K562 (cell line): ENCODE measurements at regions not wholly inside any gene's neighbourhood (a gene's known extent, or its start where the extent isn't known, plus 50 kb on each side); places are given as distances from the start of the nearest gene placed in this dataset.

ENCODE experiments used
- ARID2 ChIP-seq: fragments of 450-650 bp; IDR thresholded peaks from 2 replicates; pipeline ENCODE4 v1.6.1; 2017; ENCODE audit warnings: antibody characterized with exemption, mild to moderate bottlenecking
- BRD4 ChIP-seq: fragments of 200-600 bp; sonication (generic); IDR thresholded peaks from 2 replicates; pipeline ENCODE4 v1.6.1; 2017; ENCODE audit warnings: inconsistent platforms
- CBX1 ChIP-seq: sonication (generic); IDR thresholded peaks from 2 replicates; pipeline ENCODE4 v1.6.1; 2016; ENCODE audit warnings: antibody characterized with exemption, low read depth, mild to moderate bottlenecking
- CBX5 ChIP-seq: IDR thresholded peaks from 2 replicates; pipeline ENCODE4 v1.6.1; 2014; ENCODE audit warnings: low read depth, borderline replicate concordance
- MBD2 ChIP-seq: sonication (generic); IDR thresholded peaks from 2 replicates; pipeline ENCODE4 v1.6.1; 2016; ENCODE audit warnings: low read depth, borderline replicate concordance
- NBN ChIP-seq: fragments of 450-650 bp; IDR thresholded peaks from 2 replicates; pipeline ENCODE4 v1.6.1; 2016; ENCODE audit warnings: low read depth, mild to moderate bottlenecking
- NFIC ChIP-seq: fragments of 450-650 bp; IDR thresholded peaks from 2 replicates; pipeline ENCODE4 v1.6.1; 2017; ENCODE audit warnings: mild to moderate bottlenecking, inconsistent platforms
- POLR2B ChIP-seq: fragments of 450-650 bp; IDR thresholded peaks from 2 replicates; pipeline ENCODE4 v1.6.1; 2018; ENCODE audit warnings: low read depth; ENCODE audit not compliant: partially characterized antibody
- PTBP1 ChIP-seq: fragments of 200-400 bp; formaldehyde crosslinking; IDR thresholded peaks from 2 replicates; pipeline ENCODE4 v1.6.1; 2017; ENCODE audit warnings: low read depth, low read length
- RFX7 ChIP-seq: fragments of 250-450 bp; sonication (Bioruptor Pico); IDR thresholded peaks from 2 replicates; pipeline ENCODE4 v1.5.1; 2021; ENCODE audit warnings: mild to moderate bottlenecking
- RNF2 ChIP-seq: sonication (generic); IDR thresholded peaks from 2 replicates; pipeline ENCODE4 v1.6.1; 2016
- THRAP3 ChIP-seq: fragments of 450-650 bp; IDR thresholded peaks from 2 replicates; pipeline ENCODE4 v1.6.1; 2016; ENCODE audit warnings: mild to moderate bottlenecking, inconsistent platforms, borderline replicate concordance
- TRIM24 ChIP-seq, 2 experiments: fragments of 450-650 bp; IDR thresholded peaks; 2 replicates each; pipeline ENCODE4 v1.6.1; 2016
- ZNF561 ChIP-seq: fragments of 450-650 bp; formaldehyde crosslinking; conservative IDR thresholded peaks from 2 replicates; pipeline ENCODE4 v1.4.0; 2020; ENCODE audit warnings: mild to moderate bottlenecking, moderate library complexity
- ZNF79 ChIP-seq: fragments of 250-450 bp; sonication (Bioruptor Pico); IDR thresholded peaks from 2 replicates; pipeline ENCODE4 v1.4.0; 2020; ENCODE audit warnings: low read depth, mild to moderate bottlenecking, moderate library complexity
- TF ChIP-seq, protein P1 (sequence below): fragments of 250-450 bp; sonication (Bioruptor Pico); IDR thresholded peaks from 2 replicates; pipeline ENCODE4 v1.8.0; 2021; ENCODE audit warnings: moderate library complexity, mild to moderate bottlenecking, inconsistent platforms
- TF ChIP-seq, protein P2 (sequence below), 2 experiments: fragments of 450-650 bp; IDR thresholded peaks; 2 replicates each; pipeline ENCODE4 v1.6.1; 2018; ENCODE audit warnings: mild to moderate bottlenecking in 2 of 2, low read depth in 1 of 2; ENCODE audit not compliant: partially characterized antibody in 2 of 2
- TF ChIP-seq, protein P3 (sequence below): fragments of 450-650 bp; IDR thresholded peaks from 2 replicates; pipeline ENCODE4 v1.6.1; 2018; ENCODE audit not compliant: partially characterized antibody
- TF ChIP-seq, protein P4 (sequence below), 2 experiments: fragments of 450-650 bp; conservative IDR thresholded peaks; 2 replicates each; pipeline ENCODE4 v1.6.1; 2017; ENCODE audit warnings: mild to moderate bottlenecking in 2 of 2, moderate library complexity in 2 of 2

DNA sequence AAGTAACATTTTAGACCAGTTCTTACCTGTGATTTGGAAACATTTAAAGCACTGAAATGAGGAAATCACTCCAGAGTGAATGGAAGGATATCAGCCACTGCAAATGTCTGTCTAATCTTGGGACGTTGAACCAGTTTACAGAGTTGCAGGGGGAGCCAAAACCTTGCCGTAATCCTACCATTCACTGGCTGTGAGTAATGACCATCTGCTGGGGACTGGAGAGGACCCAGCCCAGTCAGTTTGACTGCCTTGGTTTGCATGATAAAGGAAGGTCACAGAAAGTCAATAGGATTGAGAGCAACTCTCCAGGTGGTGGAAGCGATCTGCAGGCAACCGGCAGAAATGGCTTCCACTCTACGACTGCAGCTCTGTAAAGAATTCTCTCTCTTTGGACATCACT is 167.2 kb downstream of the AKR1D1 start (continued):
- TF ChIP-seq, protein P1, sequence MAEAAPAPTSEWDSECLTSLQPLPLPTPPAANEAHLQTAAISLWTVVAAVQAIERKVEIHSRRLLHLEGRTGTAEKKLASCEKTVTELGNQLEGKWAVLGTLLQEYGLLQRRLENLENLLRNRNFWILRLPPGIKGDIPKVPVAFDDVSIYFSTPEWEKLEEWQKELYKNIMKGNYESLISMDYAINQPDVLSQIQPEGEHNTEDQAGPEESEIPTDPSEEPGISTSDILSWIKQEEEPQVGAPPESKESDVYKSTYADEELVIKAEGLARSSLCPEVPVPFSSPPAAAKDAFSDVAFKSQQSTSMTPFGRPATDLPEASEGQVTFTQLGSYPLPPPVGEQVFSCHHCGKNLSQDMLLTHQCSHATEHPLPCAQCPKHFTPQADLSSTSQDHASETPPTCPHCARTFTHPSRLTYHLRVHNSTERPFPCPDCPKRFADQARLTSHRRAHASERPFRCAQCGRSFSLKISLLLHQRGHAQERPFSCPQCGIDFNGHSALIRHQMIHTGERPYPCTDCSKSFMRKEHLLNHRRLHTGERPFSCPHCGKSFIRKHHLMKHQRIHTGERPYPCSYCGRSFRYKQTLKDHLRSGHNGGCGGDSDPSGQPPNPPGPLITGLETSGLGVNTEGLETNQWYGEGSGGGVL: no peak
- TF ChIP-seq, protein P2, sequence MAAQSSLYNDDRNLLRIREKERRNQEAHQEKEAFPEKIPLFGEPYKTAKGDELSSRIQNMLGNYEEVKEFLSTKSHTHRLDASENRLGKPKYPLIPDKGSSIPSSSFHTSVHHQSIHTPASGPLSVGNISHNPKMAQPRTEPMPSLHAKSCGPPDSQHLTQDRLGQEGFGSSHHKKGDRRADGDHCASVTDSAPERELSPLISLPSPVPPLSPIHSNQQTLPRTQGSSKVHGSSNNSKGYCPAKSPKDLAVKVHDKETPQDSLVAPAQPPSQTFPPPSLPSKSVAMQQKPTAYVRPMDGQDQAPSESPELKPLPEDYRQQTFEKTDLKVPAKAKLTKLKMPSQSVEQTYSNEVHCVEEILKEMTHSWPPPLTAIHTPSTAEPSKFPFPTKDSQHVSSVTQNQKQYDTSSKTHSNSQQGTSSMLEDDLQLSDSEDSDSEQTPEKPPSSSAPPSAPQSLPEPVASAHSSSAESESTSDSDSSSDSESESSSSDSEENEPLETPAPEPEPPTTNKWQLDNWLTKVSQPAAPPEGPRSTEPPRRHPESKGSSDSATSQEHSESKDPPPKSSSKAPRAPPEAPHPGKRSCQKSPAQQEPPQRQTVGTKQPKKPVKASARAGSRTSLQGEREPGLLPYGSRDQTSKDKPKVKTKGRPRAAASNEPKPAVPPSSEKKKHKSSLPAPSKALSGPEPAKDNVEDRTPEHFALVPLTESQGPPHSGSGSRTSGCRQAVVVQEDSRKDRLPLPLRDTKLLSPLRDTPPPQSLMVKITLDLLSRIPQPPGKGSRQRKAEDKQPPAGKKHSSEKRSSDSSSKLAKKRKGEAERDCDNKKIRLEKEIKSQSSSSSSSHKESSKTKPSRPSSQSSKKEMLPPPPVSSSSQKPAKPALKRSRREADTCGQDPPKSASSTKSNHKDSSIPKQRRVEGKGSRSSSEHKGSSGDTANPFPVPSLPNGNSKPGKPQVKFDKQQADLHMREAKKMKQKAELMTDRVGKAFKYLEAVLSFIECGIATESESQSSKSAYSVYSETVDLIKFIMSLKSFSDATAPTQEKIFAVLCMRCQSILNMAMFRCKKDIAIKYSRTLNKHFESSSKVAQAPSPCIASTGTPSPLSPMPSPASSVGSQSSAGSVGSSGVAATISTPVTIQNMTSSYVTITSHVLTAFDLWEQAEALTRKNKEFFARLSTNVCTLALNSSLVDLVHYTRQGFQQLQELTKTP (IDR thresholded peaks at IDR 0.05; ENCODE audit: low read depth in 1 of 2, partially characterized antibody in 2 of 2): peak in 1 of 2 experiments; percentile 78
- TF ChIP-seq ZNF561 (CRISPR knock-in tag) (no peak), ARID2 (no peak), PTBP1 (0 out of 2 replicates have a peak, but pooled peaks have one; percentile 44), POLR2B (no peak), CBX5 (peak; percentile 67; the same call in 1 of the 2 replicates), NFIC (peak; percentile 95), RNF2 (peak; percentile 81), TRIM24 (IDR thresholded peaks at IDR 0.05) (peak; percentile 99), THRAP3 (no peak), CBX1 (peak; percentile 47; the same call in 1 of the 2 replicates), ZNF79 (CRISPR knock-in tag) (no peak), BRD4 (no peak), NBN (peak; percentile 93), MBD2 (peak; percentile 61; the same call in 1 of the 2 replicates), RFX7 (CRISPR knock-in tag) (no peak)
- TF ChIP-seq, protein P3, sequence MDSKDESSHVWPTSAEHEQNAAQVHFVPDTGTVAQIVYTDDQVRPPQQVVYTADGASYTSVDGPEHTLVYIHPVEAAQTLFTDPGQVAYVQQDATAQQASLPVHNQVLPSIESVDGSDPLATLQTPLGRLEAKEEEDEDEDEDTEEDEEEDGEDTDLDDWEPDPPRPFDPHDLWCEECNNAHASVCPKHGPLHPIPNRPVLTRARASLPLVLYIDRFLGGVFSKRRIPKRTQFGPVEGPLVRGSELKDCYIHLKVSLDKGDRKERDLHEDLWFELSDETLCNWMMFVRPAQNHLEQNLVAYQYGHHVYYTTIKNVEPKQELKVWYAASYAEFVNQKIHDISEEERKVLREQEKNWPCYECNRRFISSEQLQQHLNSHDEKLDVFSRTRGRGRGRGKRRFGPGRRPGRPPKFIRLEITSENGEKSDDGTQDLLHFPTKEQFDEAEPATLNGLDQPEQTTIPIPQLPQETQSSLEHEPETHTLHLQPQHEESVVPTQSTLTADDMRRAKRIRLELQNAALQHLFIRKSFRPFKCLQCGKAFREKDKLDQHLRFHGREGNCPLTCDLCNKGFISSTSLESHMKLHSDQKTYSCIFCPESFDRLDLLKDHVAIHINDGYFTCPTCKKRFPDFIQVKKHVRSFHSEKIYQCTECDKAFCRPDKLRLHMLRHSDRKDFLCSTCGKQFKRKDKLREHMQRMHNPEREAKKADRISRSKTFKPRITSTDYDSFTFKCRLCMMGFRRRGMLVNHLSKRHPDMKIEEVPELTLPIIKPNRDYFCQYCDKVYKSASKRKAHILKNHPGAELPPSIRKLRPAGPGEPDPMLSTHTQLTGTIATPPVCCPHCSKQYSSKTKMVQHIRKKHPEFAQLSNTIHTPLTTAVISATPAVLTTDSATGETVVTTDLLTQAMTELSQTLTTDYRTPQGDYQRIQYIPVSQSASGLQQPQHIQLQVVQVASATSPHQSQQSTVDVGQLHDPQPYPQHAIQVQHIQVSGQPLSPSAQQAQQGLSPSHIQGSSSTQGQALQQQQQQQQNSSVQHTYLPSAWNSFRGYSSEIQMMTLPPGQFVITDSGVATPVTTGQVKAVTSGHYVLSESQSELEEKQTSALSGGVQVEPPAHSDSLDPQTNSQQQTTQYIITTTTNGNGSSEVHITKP: peak; percentile 97
- TF ChIP-seq, protein P4, sequence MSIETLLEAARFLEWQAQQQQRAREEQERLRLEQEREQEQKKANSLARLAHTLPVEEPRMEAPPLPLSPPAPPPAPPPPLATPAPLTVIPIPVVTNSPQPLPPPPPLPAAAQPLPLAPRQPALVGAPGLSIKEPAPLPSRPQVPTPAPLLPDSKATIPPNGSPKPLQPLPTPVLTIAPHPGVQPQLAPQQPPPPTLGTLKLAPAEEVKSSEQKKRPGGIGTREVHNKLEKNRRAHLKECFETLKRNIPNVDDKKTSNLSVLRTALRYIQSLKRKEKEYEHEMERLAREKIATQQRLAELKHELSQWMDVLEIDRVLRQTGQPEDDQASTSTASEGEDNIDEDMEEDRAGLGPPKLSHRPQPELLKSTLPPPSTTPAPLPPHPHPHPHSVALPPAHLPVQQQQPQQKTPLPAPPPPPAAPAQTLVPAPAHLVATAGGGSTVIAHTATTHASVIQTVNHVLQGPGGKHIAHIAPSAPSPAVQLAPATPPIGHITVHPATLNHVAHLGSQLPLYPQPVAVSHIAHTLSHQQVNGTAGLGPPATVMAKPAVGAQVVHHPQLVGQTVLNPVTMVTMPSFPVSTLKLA (conservative IDR thresholded peaks at IDR 0.05): peak in 1 of 2 experiments; percentile 63; a peak in 2 of 4 replicates
